SIG-M5 treated with dmso at 0.1 percent for 504 hours (cell line): ENCODE measurements at regions not wholly inside any gene's neighbourhood (a gene's known extent, or its start where the extent isn't known, plus 50 kb on each side); places are given as distances from the start of the nearest gene placed in this dataset.

Experiments
- DNase-seq: peaks from one replicate; lab custom pipeline; 2025; ENCODE audit not compliant: unreplicated experiment; lab: John Stamatoyannopoulos, UW

DNA sequence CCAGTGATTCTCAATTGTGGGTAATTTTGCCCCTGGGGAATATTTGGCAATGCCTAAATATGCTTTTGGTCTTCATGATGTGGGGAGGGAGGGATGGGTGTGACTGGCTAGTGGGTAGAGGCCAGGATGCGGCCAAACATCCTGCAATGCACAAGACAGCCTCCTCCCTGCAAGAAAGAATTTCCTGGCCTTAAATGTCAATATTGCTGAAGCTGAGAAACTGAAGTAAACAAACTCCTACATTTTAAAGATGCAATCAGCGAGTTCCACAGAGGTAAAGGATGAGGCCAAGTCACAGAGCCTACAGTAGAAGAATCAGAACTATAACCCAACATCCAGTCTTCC lies 272.9 kb upstream of the EPHA4 start:
- DNase-seq = no peak

DNA sequence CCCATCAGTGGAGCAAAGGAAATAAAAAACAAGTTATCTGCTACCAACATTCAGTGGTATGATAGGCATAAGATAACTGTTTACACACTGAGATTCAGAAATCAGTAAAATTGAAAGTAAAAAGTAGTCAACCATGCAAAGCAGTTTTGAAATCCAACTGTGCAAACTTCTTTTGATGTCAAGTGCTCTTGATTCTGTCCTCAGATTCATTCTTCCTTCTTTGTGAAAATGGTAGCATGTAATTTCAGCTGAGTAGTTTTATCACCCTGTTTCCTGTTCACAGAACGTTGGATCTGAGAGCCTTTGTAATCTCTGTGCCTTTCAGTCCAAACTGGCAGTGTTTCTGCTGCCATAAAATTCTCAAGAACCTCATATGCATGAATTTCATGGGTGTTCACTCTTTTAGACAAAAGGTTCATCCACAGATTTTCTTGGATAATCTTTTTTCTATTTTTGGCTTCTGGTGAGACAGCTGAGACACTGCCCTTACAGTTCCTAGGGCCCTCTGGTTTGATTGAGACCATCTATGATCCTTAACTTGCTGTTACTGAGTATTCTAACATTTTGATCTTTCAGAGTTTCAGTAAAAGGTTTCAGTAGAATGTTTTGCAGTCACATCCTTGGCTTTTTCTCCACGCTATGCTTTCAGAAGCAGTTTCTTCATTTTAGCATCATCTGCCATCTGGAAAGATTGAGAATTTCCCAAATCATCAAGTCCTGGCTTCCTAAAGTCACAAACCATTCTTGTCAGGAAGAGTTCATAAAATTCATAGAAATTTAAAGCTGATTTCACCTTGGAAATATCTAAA lies 272.3 kb upstream of the EPHA4 start:
- DNase-seq = no peak

DNA sequence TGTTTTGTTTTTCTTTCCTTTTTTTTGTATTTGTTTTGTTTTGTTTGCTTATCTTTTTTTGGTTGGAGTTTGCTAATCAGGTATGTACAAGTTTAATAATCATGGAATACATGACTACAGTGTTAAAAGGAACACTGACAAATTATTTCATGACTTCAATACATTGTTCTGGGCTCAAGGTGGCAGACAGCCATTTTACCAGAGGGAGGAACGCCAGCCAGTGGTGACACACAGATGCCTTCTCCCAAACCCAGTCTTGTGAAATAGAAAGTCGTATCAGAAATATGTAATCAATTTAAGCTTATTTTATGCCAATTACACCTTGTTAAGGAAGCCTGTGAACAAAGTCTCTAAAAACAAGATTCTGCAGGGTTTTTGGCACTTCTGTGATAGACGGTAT lies 264.0 kb upstream of the EPHA4 start:
- no peak for DNase-seq

GRCh38 chr2:221833966-221834365 lies 261.9 kb upstream of the EPHA4 start:
- no peak for DNase-seq

- no peak for DNase-seq
Measured at GRCh38 chr2:221831051-221831450, 258.9 kb upstream of the EPHA4 start.

DNA sequence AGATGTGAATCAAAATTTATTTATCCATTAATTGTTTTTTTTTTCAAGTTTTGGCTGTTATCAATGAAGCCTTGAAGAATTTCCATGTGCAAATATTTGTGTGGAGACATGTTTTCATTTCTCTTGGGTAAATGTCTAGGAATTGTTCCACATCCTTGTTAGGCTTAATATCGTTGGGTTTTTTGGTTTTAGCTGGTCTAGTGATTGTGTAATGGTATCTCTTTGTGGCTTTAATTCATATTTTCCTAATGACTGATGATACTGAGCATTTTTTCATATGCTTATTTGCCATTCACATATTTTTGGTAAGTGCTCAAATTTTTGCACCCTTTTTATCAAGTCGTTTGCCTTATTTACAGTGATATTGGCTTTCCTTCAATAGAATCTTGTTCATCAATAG lies 250.3 kb upstream of the EPHA4 start:
- DNase-seq = no peak

DNA sequence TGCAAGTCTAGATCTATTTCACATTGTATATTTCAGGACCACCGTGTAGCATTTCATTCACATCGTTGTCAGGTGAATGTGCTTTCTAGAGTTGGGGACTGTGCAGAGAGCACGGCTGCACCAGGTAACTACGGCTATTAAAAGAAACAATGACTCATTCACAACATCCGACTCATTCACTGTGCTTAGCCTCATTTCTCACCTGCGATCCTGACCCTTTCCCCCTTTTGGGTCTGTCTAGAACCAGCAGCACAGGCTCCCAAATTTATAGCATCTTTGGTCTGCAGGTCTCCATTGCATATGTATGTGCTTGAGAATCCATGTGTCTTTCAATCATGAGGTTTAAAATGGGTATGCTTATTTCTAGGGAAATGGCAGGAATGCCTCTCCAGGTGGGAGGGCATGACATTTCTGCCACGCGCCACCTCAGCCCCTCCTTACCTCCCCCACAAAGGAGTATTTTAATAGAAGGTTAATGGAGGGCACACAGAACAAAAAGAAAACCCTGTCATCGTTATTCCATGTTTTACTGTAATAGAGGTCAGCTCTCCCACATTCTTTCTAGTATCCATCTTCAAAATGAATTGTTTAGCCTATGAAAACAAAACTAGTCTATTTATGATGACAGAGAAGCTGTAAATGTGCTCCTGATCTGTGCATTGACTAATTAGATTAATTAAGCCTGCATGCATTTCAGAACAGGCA lies 246.7 kb upstream of the EPHA4 start:
- DNase-seq = no peak

DNA sequence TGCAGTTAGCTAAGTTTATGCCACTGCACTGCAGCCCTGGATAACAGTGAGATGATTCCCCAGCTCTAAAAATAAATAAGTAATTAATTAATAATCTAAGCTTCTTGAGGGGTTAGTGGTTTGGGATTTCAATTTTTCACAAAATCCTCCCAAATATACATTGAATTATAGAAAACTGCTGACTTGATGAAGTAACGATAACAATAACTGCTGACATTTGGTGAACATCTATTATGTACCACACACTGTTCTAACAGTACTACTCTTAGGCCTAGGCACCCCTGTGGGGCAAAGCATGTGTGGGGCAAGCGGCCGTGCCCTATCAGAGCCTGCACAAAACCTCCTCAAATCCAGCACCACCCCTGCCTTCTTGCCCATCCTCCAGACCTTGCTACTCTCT lies 245.8 kb upstream of the EPHA4 start:
- DNase-seq = no peak

- DNase-seq = no peak
Measured at GRCh38 chr2:221817052-221817451, 244.9 kb upstream of the EPHA4 start.

DNA sequence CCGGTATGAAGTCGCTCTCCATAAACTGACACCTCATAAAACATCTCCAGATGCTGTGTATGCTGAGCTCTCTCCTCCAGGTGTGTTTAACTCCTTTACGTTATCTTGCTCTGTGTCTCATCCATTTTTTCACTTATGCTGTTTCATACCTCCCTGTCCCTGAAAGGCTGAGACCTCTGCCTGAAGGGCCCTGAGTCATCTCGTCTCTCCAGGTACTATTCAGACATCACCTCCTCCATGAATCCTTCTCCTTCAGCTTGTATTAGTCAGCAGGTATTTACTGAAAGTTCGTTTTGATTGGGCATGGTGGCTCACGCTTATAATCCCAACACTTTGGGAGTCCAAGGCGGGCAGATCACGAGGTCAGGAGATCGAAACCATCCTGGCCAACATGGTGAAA lies 244.5 kb upstream of the EPHA4 start:
- DNase-seq = no peak

DNA sequence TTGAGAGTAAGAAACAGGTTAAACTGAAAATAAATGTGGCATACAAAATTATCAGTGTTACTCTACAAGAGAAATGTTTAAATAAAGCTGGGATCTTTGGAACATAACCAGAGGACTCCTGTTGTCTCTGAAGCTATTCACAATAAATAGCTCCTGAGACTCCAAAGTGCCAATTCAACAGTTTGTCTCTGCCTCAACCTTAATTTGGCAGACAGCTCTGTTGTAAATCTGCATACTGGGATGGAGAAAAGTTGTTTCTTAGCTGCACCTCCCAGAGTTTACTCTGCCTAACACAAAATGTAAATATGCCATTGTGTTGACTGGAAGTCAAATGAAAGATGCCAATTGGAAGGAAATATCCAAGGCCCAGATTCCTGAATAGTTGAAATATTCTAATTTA lies 238.5 kb upstream of the EPHA4 start:
- no peak for DNase-seq

DNA sequence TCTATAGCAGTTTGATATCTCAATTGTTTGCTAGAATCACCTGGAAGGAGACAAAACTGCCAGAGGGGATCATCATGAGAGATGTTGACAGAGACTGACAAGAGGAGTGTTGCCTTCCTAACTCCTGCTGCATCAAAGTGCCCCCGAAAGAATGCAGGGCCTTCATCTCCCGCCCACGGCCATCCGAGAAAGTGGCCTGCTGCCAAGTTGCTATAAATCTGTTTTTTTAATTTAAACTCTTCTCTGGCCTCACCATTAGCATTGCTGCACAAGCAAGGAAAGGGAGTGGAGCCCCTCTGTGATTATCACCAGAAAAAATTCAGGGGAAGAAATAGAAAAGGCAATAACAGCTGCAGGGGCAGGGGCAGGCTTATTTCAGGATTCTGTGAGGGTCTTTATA lies 238.1 kb upstream of the EPHA4 start:
- DNase-seq = no peak

DNA sequence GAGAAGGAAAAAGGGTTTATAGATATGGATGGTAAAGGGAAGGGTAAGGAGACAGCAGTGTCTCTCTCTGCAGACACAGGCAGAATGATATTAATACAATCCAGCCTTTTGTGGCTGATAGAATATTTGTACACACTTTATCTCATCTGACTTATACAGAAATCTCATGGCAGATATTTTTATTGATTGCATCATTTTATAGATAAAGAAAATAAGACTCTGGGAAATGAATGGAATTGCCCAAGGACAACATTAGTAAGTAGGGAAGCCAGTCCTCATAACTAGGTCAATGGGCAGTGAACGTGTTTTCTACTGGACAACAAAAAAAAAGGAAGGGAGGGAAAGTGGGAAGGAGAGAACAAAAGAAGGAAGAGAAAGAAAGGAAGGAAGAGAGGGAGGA lies 236.4 kb upstream of the EPHA4 start:
- no peak for DNase-seq

DNA sequence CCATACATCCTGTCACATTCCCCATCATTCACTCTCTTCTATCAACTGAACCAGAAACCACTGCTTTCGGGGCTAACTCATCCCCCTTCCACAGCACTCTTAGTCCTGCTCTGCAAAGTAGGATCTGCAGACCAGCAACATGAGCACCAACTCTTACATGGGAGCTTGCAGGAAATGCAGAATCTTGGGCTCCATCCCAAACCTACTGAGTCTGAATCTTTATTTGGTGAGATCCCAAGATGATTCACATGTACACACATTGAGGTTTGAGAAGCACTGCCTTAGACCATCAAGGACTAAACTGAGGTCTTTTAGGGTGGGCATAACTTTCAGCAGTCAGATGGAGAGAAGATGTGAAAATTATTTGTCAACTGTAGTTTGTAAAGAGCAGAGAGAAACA lies 235.6 kb upstream of the EPHA4 start:
- DNase-seq = no peak

- no peak for DNase-seq
Measured at GRCh38 chr2:221802089-221802488, 230.0 kb upstream of the EPHA4 start.

DNA sequence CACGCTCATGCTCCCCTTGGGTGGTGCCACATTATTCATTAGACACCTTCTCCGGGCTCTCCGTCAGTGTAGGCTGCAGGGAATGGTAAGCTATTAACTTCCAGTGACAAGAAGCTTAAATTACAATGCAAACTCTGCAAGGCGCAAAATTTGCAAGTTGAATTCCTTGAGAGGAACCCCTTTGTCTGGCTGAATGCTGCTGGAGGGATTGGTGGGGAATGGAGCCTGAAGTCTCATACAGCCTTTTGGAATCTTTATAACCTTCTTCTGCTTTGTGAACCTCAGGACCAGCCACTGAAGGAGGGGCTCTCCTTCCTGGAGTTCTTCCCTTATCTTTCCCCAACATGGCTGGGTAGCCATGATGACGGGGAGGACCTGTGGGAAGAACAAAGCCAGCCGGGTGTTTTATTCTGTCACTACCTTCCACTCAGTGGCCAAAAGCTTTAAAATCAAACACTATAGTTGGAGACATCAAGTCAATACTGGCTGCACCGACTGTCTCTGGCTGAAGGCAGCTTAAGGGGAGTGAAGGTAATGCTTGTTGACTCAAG lies 220.9 kb upstream of the EPHA4 start:
- DNase-seq = no peak

- DNase-seq = no peak
Measured at GRCh38 chr2:221791844-221792243, 219.7 kb upstream of the EPHA4 start.

DNA sequence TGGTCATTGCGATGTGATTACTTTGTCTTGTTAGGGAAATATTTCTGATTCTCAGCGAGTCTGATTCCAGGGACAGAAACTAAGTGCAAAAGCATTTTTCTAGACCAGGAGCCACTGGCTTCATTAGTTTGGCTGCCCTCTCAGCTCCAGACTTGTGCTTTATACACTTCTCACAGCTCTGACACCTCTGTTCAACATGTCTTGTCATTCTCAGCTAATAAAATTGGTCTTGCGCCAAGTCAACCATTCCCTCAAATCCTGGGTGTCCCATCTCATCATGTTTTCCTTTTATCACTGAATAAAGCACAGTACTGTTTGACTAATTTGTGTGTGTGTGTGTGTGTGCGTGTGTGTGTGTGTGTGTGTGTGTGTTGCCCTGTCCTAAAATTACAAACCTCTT lies 215.5 kb upstream of the EPHA4 start:
- no peak for DNase-seq

- no peak for DNase-seq
Measured at GRCh38 chr2:221786297-221786926, 214.3 kb upstream of the EPHA4 start.

- no peak for DNase-seq
Measured at GRCh38 chr2:221780281-221780688, 208.2 kb upstream of the EPHA4 start.

- no peak for DNase-seq
Measured at GRCh38 chr2:221779614-221780067, 207.5 kb upstream of the EPHA4 start.

GRCh38 chr2:221778025-221778424 lies 205.9 kb upstream of the EPHA4 start:
- no peak for DNase-seq
